ENCODE measurements at regions not wholly inside any gene's neighbourhood (a gene's known extent, or its start where the extent isn't known, plus 50 kb on each side); places are given as distances from the start of the nearest gene placed in this dataset.

- no peak for DNase-seq
Measured at GRCh38 chr15:97053635-97054034, 723.1 kb downstream of the NR2F2 start.

- no peak for DNase-seq
Measured at GRCh38 chr15:97057503-97057902, 727.0 kb downstream of the NR2F2 start.

GRCh38 chr15:97059281-97059680, 728.8 kb downstream of the NR2F2 start:
- DNase-seq = no peak

GRCh38 chr15:97061392-97061791, 730.9 kb downstream of the NR2F2 start:
- no peak for DNase-seq

- no peak for DNase-seq
Measured at GRCh38 chr15:97071668-97072067, 741.2 kb downstream of the NR2F2 start.

- no peak for DNase-seq
Measured at GRCh38 chr15:97072545-97072944, 742.0 kb downstream of the NR2F2 start.

GRCh38 chr15:97076011-97076410, 745.5 kb downstream of the NR2F2 start:
- DNase-seq = no peak

- no peak for DNase-seq
Measured at GRCh38 chr15:97077975-97078374, 747.5 kb downstream of the NR2F2 start.

- no peak for DNase-seq
Measured at GRCh38 chr15:97078591-97078990, 748.1 kb downstream of the NR2F2 start.

GRCh38 chr15:97081666-97082226, 751.2 kb downstream of the NR2F2 start:
- DNase-seq = no peak

GRCh38 chr15:97082830-97083229, 752.3 kb downstream of the NR2F2 start:
- no peak for DNase-seq

GRCh38 chr15:97084650-97085049, 754.1 kb downstream of the NR2F2 start:
- no peak for DNase-seq

GRCh38 chr15:97085731-97086130, 755.2 kb downstream of the NR2F2 start:
- DNase-seq = no peak

- no peak for DNase-seq
Measured at GRCh38 chr15:97087006-97087741, 756.7 kb downstream of the NR2F2 start.

- DNase-seq = no peak
Measured at GRCh38 chr15:97091093-97091492, 760.6 kb downstream of the NR2F2 start.

- DNase-seq = no peak
Measured at GRCh38 chr15:97092656-97093055, 762.2 kb downstream of the NR2F2 start.

GRCh38 chr15:97096303-97096835, 765.9 kb downstream of the NR2F2 start:
- DNase-seq = no peak

- DNase-seq = no peak
Measured at GRCh38 chr15:97099040-97099439, 768.5 kb downstream of the NR2F2 start.

GRCh38 chr15:97101572-97101971, 771.1 kb downstream of the NR2F2 start:
- no peak for DNase-seq

GRCh38 chr15:97114900-97115760, 784.6 kb downstream of the NR2F2 start:
- DNase-seq = no peak

- no peak for DNase-seq
Measured at GRCh38 chr15:97115761-97116070, 785.2 kb downstream of the NR2F2 start.

- DNase-seq = no peak
Measured at GRCh38 chr15:97124790-97125189, 794.3 kb downstream of the NR2F2 start.

- DNase-seq = no peak
Measured at GRCh38 chr15:97126553-97127233, 796.2 kb downstream of the NR2F2 start.

Data from activated effector memory CD4-positive, alpha-beta T cell treated with anti-CD3 and anti-CD28 coated beads, Interleukin-2, amount 50 U/mL, for 16 hours (primary cell).